Endothelial cell (in vitro differentiated cells): ENCODE measurements at regions not wholly inside any gene's neighbourhood (a gene's known extent, or its start where the extent isn't known, plus 50 kb on each side); places are given as distances from the start of the nearest gene placed in this dataset.

Experiments used
- DNase-seq: peaks from one replicate; pipeline ENCODE4 v3.0.0; 2021; ENCODE audit warnings: low spot score
- H3K27ac Mint-ChIP-seq: one replicate; pipeline ENCODE4 v1.8.0; 2021; ENCODE audit warnings: mixed read lengths, inconsistent platforms; ENCODE audit not compliant: unreplicated experiment
- H3K27me3 Mint-ChIP-seq: one replicate; pipeline ENCODE4 v1.8.0; 2021; ENCODE audit warnings: mild to moderate bottlenecking, moderate library complexity, mixed read lengths, inconsistent platforms; ENCODE audit not compliant: unreplicated experiment
- H3K36me3 Mint-ChIP-seq: one replicate; pipeline ENCODE4 v1.8.0; 2021; ENCODE audit warnings: mild to moderate bottlenecking, low read depth, mixed read lengths, inconsistent platforms; ENCODE audit not compliant: unreplicated experiment
- H3K4me1 Mint-ChIP-seq: one replicate; pipeline ENCODE4 v1.8.0; 2021; ENCODE audit warnings: mild to moderate bottlenecking, mixed read lengths, inconsistent platforms; ENCODE audit not compliant: unreplicated experiment
- H3K4me3 Mint-ChIP-seq: one replicate; pipeline ENCODE4 v1.8.0; 2021; ENCODE audit warnings: mild to moderate bottlenecking, mixed read lengths, inconsistent platforms; ENCODE audit not compliant: unreplicated experiment
- H3K9me3 Mint-ChIP-seq: one replicate; pipeline ENCODE4 v1.8.0; 2021; ENCODE audit warnings: mixed read lengths, inconsistent platforms; ENCODE audit not compliant: unreplicated experiment
- CTCF ChIP-seq: fragments of 200-600 bp; sonication (generic); IDR thresholded peaks from one replicate; pipeline ENCODE4 v1.5.0; 2021; ENCODE audit warnings: antibody characterized with exemption; ENCODE audit not compliant: unreplicated experiment

DNA sequence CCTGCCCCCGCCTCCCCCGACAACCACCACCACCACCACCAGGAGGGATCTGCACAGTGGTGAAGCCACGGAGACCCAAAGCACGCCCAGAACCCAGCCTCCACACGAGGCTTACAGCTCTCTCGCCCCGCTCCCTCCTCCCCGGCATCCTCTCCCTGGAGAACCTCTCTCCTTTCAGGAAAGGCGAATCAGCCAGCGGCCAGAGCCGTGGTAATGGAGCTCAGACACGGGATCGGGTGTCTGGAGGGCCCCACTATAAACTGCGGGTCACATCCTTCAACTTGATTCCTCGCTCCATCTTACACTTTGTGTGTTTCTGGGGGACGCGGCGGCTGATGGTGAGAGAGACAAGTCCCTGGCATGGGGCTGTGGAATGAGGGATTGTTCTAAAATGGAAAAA is 271.5 kb upstream of the SIX2 start:
- no peaks in the 10 kb centered on the region for H3K9me3 Mint-ChIP-seq
- peaks cover 2% of the 10 kb centered on the region for H3K27me3 Mint-ChIP-seq
- H3K27ac Mint-ChIP-seq = no peak overlapping the region
- no peak for DNase-seq
- H3K4me3 Mint-ChIP-seq = no peak overlapping the region
- no peak for TF ChIP-seq CTCF
- H3K36me3 Mint-ChIP-seq = no peaks in the 10 kb centered on the region
- H3K4me1 Mint-ChIP-seq = no peaks in the 10 kb centered on the region

DNA sequence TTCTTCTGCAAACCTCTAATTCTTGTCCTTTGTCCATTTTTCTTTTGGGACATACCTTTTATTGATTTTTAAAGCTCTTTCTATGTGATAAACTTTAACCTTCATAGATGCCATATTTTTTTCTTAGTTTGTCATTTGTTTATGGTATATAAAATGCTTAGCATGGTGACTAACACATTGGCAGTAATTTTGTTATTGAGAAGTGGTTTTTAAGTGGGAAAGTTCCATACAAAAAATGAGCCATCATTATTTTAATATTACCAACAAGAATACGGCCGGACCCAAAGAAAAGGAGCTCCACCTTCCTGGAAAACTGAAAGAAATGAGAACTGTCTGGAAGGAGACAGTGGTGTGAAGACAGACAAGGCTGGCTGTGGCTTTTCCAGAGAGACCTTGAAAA is 270.1 kb upstream of the SIX2 start:
- no peak for TF ChIP-seq CTCF
- H3K27me3 Mint-ChIP-seq = no peaks in the 10 kb centered on the region
- no peak overlapping the region for H3K4me3 Mint-ChIP-seq
- H3K27ac Mint-ChIP-seq = no peak overlapping the region
- no peaks in the 10 kb centered on the region for H3K9me3 Mint-ChIP-seq
- H3K4me1 Mint-ChIP-seq = peaks cover 8% of the 10 kb centered on the region
- no peaks in the 10 kb centered on the region for H3K36me3 Mint-ChIP-seq
- DNase-seq = no peak

- Mint-ChIP-seq H3K9me3 (no peaks in the 10 kb centered on the region), H3K4me1 (peaks cover 9% of the 10 kb centered on the region), H3K4me3 (no peak overlapping the region), H3K27ac (no peak overlapping the region), H3K27me3 (no peaks in the 10 kb centered on the region), H3K36me3 (no peaks in the 10 kb centered on the region)
- DNase-seq = no peak
- TF ChIP-seq CTCF = no peak
These were observed 269.3 kb upstream of the SIX2 start for GRCh38 chr2:45278365-45279078.

GRCh38 chr2:45276914-45277313 is 267.7 kb upstream of the SIX2 start:
- TF ChIP-seq CTCF = no peak
- H3K4me3 Mint-ChIP-seq = no peak overlapping the region
- no peak overlapping the region for H3K27ac Mint-ChIP-seq
- DNase-seq = no peak
- H3K4me1 Mint-ChIP-seq = peaks cover 9% of the 10 kb centered on the region
- no peaks in the 10 kb centered on the region for H3K36me3 Mint-ChIP-seq
- H3K27me3 Mint-ChIP-seq = no peaks in the 10 kb centered on the region
- H3K9me3 Mint-ChIP-seq = no peaks in the 10 kb centered on the region

DNA sequence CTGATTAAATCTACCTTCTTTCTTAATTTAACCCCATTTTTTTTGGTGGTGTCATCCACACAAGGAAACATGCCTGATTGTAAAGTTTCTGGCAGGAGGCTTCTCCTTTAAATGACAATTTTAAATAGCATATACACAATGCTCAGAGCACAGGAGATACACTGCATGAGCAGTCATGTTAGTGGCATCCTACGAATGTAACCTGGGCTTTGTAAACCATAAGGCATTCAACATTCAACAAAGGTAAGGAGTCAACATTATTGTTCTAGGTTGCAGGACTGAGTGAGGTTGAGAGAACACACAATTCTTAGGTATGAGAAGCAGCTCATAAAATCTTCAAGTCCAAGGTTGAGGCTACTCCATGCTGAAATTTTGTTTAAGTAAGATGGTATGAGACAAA is 266.6 kb upstream of the SIX2 start:
- Mint-ChIP-seq H3K4me3 (no peak overlapping the region), H3K9me3 (no peaks in the 10 kb centered on the region), H3K27me3 (no peaks in the 10 kb centered on the region), H3K36me3 (no peaks in the 10 kb centered on the region), H3K4me1 (peaks cover 9% of the 10 kb centered on the region), H3K27ac (no peak overlapping the region)
- no peak for TF ChIP-seq CTCF
- DNase-seq = no peak
